Panc1 (cell line): ENCODE measurements at regions not wholly inside any gene's neighbourhood (a gene's known extent, or its start where the extent isn't known, plus 50 kb on each side); places are given as distances from the start of the nearest gene placed in this dataset.

Source experiments
- ATAC-seq: fragments of 200-7000 bp; cut with Tn5 transposase; 2 replicates; pipeline ENCODE4 v1.9.1; 2020; ENCODE audit warnings: mild to moderate bottlenecking, moderate library complexity
- BruUV-seq: library from RNA; stranded (reverse); fragments of 400-500 nt; replicated peaks from 2 replicates; lab custom pipeline; 2021; lab: Mats Ljungman, UMichigan
- CTCF ChIA-PET: fragments of 300-600 bp; sonication (Branson Sonifier 250); formaldehyde crosslinking; loops from one replicate; lab custom pipeline; 2022; ENCODE audit warnings: antibody characterized with exemption; lab: Charles Lee
- POLR2A ChIA-PET: fragments of 300-600 bp; sonication (Branson Sonifier 250); formaldehyde crosslinking; loops from one replicate; lab custom pipeline; 2022; ENCODE audit warnings: antibody characterized with exemption; lab: Charles Lee
- DNase-seq: peaks from one replicate; pipeline ENCODE4 v3.0.0-alpha.2; 2010; ENCODE audit warnings: low read depth, low spot score
- H3K27ac ChIP-seq: 2 replicates; pipeline ENCODE4 v1.5.1; 2011; ENCODE audit warnings: mild to moderate bottlenecking, low read length, inconsistent platforms
- H3K27me3 ChIP-seq: fragments of 200-500 bp; sonication (Bioruptor generic); 2 replicates; pipeline ENCODE4 v1.6.0; 2014; ENCODE audit warnings: low read length, inconsistent platforms; ENCODE audit not compliant: control insufficient read depth, insufficient read depth
- H3K36me3 ChIP-seq: fragments of 200-500 bp; sonication (Bioruptor generic); 2 replicates; pipeline ENCODE4 v1.5.1; 2014; ENCODE audit warnings: inconsistent platforms, mild to moderate bottlenecking, low read length, moderate library complexity; ENCODE audit not compliant: control insufficient read depth, insufficient read depth
- H3K4me1 ChIP-seq: 2 replicates; pipeline ENCODE4 v1.5.1; 2011; ENCODE audit warnings: inconsistent platforms, mild to moderate bottlenecking, low read length, moderate library complexity; ENCODE audit not compliant: control insufficient read depth, insufficient read depth
- H3K4me3 ChIP-seq, 2 experiments: 2 replicates each; pipeline ENCODE4 v1.5.1; 2011 to 2012; ENCODE audit warnings: low read depth in 2 of 2, low read length in 2 of 2, mild to moderate bottlenecking in 2 of 2, inconsistent platforms in 1 of 2, moderate library complexity in 1 of 2
- H3K9me3 ChIP-seq: fragments of 200-500 bp; sonication (Bioruptor generic); 2 replicates; pipeline ENCODE4 v1.5.1; 2014; ENCODE audit warnings: low read depth, mild to moderate bottlenecking, inconsistent platforms, low read length, moderate library complexity; ENCODE audit not compliant: control insufficient read depth, insufficient read depth
- POLR2AphosphoS5 ChIP-seq: IDR thresholded peaks from 2 replicates; pipeline ENCODE4 v1.6.1; 2012; ENCODE audit warnings: mild to moderate bottlenecking, low read depth, low read length, moderate library complexity
- REST ChIP-seq, 2 experiments: IDR thresholded peaks; 2 replicates each; pipeline ENCODE4 v1.6.1; 2011 to 2012; ENCODE audit warnings: low read depth in 2 of 2, control low read depth in 1 of 2, low read length in 1 of 2, mild to moderate bottlenecking in 1 of 2, moderate library complexity in 1 of 2; ENCODE audit not compliant: insufficient read depth in 1 of 2
- SIN3A ChIP-seq: IDR thresholded peaks from 2 replicates; pipeline ENCODE4 v1.6.1; 2012; ENCODE audit warnings: low read depth, mild to moderate bottlenecking, low read length, moderate library complexity, borderline replicate concordance; ENCODE audit not compliant: insufficient read depth
- TCF7L2 ChIP-seq: IDR thresholded peaks from 2 replicates; pipeline ENCODE4 v1.6.1; 2011; ENCODE audit warnings: mild to moderate bottlenecking, low read depth, low read length, inconsistent platforms
- in situ Hi-C: cut with HindIII; loops from 2 replicates; pipeline ENCODE4 v1.10.0; 2016; ENCODE audit warnings: low sequenced_read_pairs, low pct_unique_long_range_greater_than_20kb
- intact Hi-C: fragments of 100-400 bp; cut with micrococcal nuclease; formaldehyde crosslinking; loops from one replicate; pipeline ENCODE4 v1.10.0; 2022; ENCODE audit not compliant: unreplicated experiment
- TF ChIP-seq, protein P1 (sequence below): fragments of 450-650 bp; IDR thresholded peaks from 2 replicates; pipeline ENCODE4 v1.5.1; 2017; ENCODE audit warnings: mild to moderate bottlenecking

DNA sequence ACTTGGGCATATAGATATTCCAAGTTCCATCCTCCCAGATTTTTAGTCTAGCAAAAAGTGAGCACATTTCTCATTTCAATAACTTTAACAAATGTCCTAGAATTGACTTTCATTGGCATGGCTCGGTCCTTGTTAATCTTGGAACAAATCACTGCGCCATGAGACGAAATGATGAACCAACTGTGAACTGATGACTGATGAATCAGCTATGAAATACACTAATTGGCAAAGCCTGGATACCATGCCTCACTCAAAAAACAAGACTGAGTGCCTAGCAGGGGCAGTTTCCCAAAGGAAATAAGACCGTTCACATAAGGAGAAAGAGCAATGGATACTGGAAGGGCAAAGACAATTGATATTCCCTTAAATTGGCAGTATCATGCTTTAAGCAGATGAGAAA, 248.6 kb upstream of the VEGFC start:
- DNase-seq: no peak
- ChIA-PET CTCF (no interaction called here), POLR2A (no interaction called here)
- TF ChIP-seq REST (IDR thresholded peaks at IDR 0.05; ENCODE audit: insufficient read depth in 1 of 2, low read depth in 2 of 2, low read length in 1 of 2): no peak
- no peak for TF ChIP-seq POLR2AphosphoS5
- no peak for TF ChIP-seq SIN3A
- no peak for TF ChIP-seq TCF7L2
- TF ChIP-seq, protein P1, sequence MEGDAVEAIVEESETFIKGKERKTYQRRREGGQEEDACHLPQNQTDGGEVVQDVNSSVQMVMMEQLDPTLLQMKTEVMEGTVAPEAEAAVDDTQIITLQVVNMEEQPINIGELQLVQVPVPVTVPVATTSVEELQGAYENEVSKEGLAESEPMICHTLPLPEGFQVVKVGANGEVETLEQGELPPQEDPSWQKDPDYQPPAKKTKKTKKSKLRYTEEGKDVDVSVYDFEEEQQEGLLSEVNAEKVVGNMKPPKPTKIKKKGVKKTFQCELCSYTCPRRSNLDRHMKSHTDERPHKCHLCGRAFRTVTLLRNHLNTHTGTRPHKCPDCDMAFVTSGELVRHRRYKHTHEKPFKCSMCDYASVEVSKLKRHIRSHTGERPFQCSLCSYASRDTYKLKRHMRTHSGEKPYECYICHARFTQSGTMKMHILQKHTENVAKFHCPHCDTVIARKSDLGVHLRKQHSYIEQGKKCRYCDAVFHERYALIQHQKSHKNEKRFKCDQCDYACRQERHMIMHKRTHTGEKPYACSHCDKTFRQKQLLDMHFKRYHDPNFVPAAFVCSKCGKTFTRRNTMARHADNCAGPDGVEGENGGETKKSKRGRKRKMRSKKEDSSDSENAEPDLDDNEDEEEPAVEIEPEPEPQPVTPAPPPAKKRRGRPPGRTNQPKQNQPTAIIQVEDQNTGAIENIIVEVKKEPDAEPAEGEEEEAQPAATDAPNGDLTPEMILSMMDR: no peak
- no peak for ATAC-seq
- Histone ChIP-seq H3K4me1 (no peaks in the 10 kb centered on the region), H3K9me3 (no peaks in the 10 kb centered on the region), H3K27me3 (no peaks in the 10 kb centered on the region), H3K4me3 (no peak overlapping the region), H3K36me3 (no peaks in the 10 kb centered on the region), H3K27ac (no peak overlapping the region)
- intact Hi-C loops: loop anchor here (10.0 kb wide), 2 partner anchors 137 to 477 kb away; no protein-coding TSS in a partner anchor
- in situ Hi-C loops: no loop called here
- no TSS peak for BruUV-seq

GRCh38 chr4:177047070-177047850, 254.5 kb upstream of the VEGFC start:
- Histone ChIP-seq H3K4me1 (no peaks in the 10 kb centered on the region), H3K9me3 (no peaks in the 10 kb centered on the region), H3K27me3 (no peaks in the 10 kb centered on the region), H3K36me3 (no peaks in the 10 kb centered on the region), H3K4me3 (no peak overlapping the region), H3K27ac (peak overlapping the region; percentile 51; the same call in 1 of the 2 replicates)
- TF ChIP-seq TCF7L2 (no peak), SIN3A (no peak), POLR2AphosphoS5 (no peak), REST (IDR thresholded peaks at IDR 0.05; ENCODE audit: insufficient read depth in 1 of 2, low read depth in 2 of 2, low read length in 1 of 2) (no peak)
- TF ChIP-seq, protein P1: peak; percentile 74
- DNase-seq (peak; percentile 53), ATAC-seq (peak; percentile 97)
- intact Hi-C loops (loop anchor here (2.0 to 10.0 kb wide), 4 partner anchors 142 to 670 kb away; no protein-coding TSS in a partner anchor), in situ Hi-C loops (no loop called here)
- CTCF ChIA-PET: interaction anchor here (0.5 to 2.0 kb wide), 12 partner anchors 10 to 669 kb away, joined by 3 to 7 read pairs (median 3); no protein-coding TSS in a partner anchor
- POLR2A ChIA-PET: no interaction called here
- BruUV-seq: no TSS peak
